BJ (cell line): ENCODE measurements at regions not wholly inside any gene's neighbourhood (a gene's known extent, or its start where the extent isn't known, plus 50 kb on each side); places are given as distances from the start of the nearest gene placed in this dataset.

Source experiments
- CTCF ChIA-PET: fragments of 350-600 bp; formaldehyde crosslinking; extraction: SDS; loops from one replicate; lab custom pipeline; 2021; ENCODE audit warnings: antibody characterized with exemption, inconsistent platforms; lab: Yijun Ruan, JAX
- POLR2A ChIA-PET: fragments of 300-600 bp; sonication (Branson Sonifier 250); formaldehyde crosslinking; extraction: SDS; loops from one replicate; lab custom pipeline; 2021; ENCODE audit warnings: antibody characterized with exemption; lab: Charles Lee
- DNase-seq: peaks from one replicate; pipeline ENCODE4 v3.0.0-alpha.2; 2011; ENCODE audit warnings: low read depth
- H3K27me3 ChIP-seq: 2 replicates; pipeline ENCODE4 v1.6.0; 2011; ENCODE audit warnings: low read length; ENCODE audit not compliant: control insufficient read depth, insufficient read depth
- H3K36me3 ChIP-seq: 2 replicates; pipeline ENCODE4 v1.5.1; 2011; ENCODE audit warnings: low read length; ENCODE audit not compliant: control insufficient read depth, insufficient read depth
- H3K4me3 ChIP-seq: 2 replicates; pipeline ENCODE4 v1.5.1; 2011; ENCODE audit warnings: low read depth, mild to moderate bottlenecking, control low read depth, low read length
- CTCF ChIP-seq: IDR thresholded peaks from 2 replicates; pipeline ENCODE4 v1.5.1; 2011; ENCODE audit warnings: low read depth, mild to moderate bottlenecking, control low read depth, inconsistent platforms, low read length, moderate library complexity; ENCODE audit not compliant: insufficient read depth

GRCh38 chr6:95841560-95841959, 174.2 kb upstream of the FUT9 start:
- ChIA-PET POLR2A (no interaction called here), CTCF (no interaction called here)
- H3K27me3 ChIP-seq = no peaks in the 10 kb centered on the region
- no peaks in the 10 kb centered on the region for H3K36me3 ChIP-seq
- DNase-seq = no peak
- no peak overlapping the region for H3K4me3 ChIP-seq
- TF ChIP-seq CTCF = no peak

GRCh38 chr6:95846652-95847051, 169.1 kb upstream of the FUT9 start:
- POLR2A ChIA-PET = no interaction called here
- CTCF ChIA-PET = no interaction called here
- no peak for TF ChIP-seq CTCF

GRCh38 chr6:95847061-95847460, 168.7 kb upstream of the FUT9 start:
- no peak for TF ChIP-seq CTCF
- Histone ChIP-seq H3K27me3 (no peaks in the 10 kb centered on the region), H3K4me3 (no peak overlapping the region), H3K36me3 (no peaks in the 10 kb centered on the region)
- POLR2A ChIA-PET = no interaction called here
- CTCF ChIA-PET = no interaction called here
- DNase-seq = no peak

More at GRCh38 chr6:95846652-95847051, 169.1 kb upstream of the FUT9 start:
- H3K4me3 ChIP-seq = no peak overlapping the region
- no peaks in the 10 kb centered on the region for H3K36me3 ChIP-seq
- DNase-seq = no peak
- H3K27me3 ChIP-seq = no peaks in the 10 kb centered on the region

- ChIA-PET POLR2A (no interaction called here), CTCF (no interaction called here)
- Histone ChIP-seq H3K27me3 (no peaks in the 10 kb centered on the region), H3K36me3 (no peaks in the 10 kb centered on the region), H3K4me3 (no peak overlapping the region)
- TF ChIP-seq CTCF = no peak
- DNase-seq = no peak
Observed at GRCh38 chr6:95848717-95849116, 167.1 kb upstream of the FUT9 start.

- DNase-seq = no peak
- ChIA-PET CTCF (no interaction called here), POLR2A (no interaction called here)
- no peak for TF ChIP-seq CTCF
- H3K27me3 ChIP-seq = no peaks in the 10 kb centered on the region
- no peak overlapping the region for H3K4me3 ChIP-seq
- no peaks in the 10 kb centered on the region for H3K36me3 ChIP-seq
Observed at GRCh38 chr6:95856876-95857364, 158.9 kb upstream of the FUT9 start.
